Skeletal muscle tissue (tissue), 3 donors: ENCODE measurements at regions not wholly inside any gene's neighbourhood (a gene's known extent, or its start where the extent isn't known, plus 50 kb on each side); places are given as distances from the start of the nearest gene placed in this dataset.

Experiments used
- H3K27ac ChIP-seq: one replicate; pipeline ENCODE4 v1.7.0; 2013; ENCODE audit warnings: mild to moderate bottlenecking, low read depth, low read length, inconsistent platforms
- H3K27me3 ChIP-seq, 3 donors: one replicate each; pipeline ENCODE4 v1.7.0; 2013; ENCODE audit warnings: low read length in 3 of 3; ENCODE audit not compliant: control insufficient read depth in 3 of 3, insufficient read depth in 3 of 3
- H3K36me3 ChIP-seq, 3 donors: one replicate each; pipeline ENCODE4 v1.7.0; 2013; ENCODE audit warnings: low read length in 3 of 3; ENCODE audit not compliant: control insufficient read depth in 3 of 3, insufficient read depth in 3 of 3
- H3K4me1 ChIP-seq, 3 donors: one replicate each; pipeline ENCODE4 v1.7.0; 2013; ENCODE audit warnings: low read length in 3 of 3, mild to moderate bottlenecking in 3 of 3; ENCODE audit not compliant: control insufficient read depth in 3 of 3, insufficient read depth in 3 of 3
- H3K4me3 ChIP-seq, 3 donors: one replicate each; pipeline ENCODE4 v1.7.0; 2013; ENCODE audit warnings: low read length in 3 of 3
- H3K9ac ChIP-seq, 3 donors: one replicate each; pipeline ENCODE4 v1.7.0; 2013; ENCODE audit warnings: low read length in 3 of 3, mild to moderate bottlenecking in 3 of 3, moderate library complexity in 2 of 3, low read depth in 1 of 3
- H3K9me3 ChIP-seq, 3 donors: one replicate each; pipeline ENCODE4 v1.7.0; 2013; ENCODE audit warnings: low read length in 3 of 3; ENCODE audit not compliant: control insufficient read depth in 3 of 3
- donor health status: Osteomylitis.

GRCh38 chrX:20796450-20796849, 529.7 kb upstream of the RPS6KA3 start:
- Histone ChIP-seq H3K27ac (no peak overlapping the region), H3K27me3 (no peaks in the 10 kb centered on the region), H3K4me1 (no peaks in the 10 kb centered on the region), H3K4me3 (no peak overlapping the region), H3K36me3 (no peaks in the 10 kb centered on the region), H3K9me3 (no peaks in the 10 kb centered on the region), H3K9ac (no peak overlapping the region)

- no peak overlapping the region for H3K9ac ChIP-seq
- H3K9me3 ChIP-seq, result no peaks in the 10 kb centered on the region
These were observed 522.4 kb upstream of the RPS6KA3 start for GRCh38 chrX:20789103-20789502.

GRCh38 chrX:20767346-20767745, 500.6 kb upstream of the RPS6KA3 start:
- no peak overlapping the region for H3K27ac ChIP-seq
- no peaks in the 10 kb centered on the region for H3K4me1 ChIP-seq
- H3K36me3 ChIP-seq, result no peaks in the 10 kb centered on the region
- H3K27me3 ChIP-seq, result no peaks in the 10 kb centered on the region
- no peaks in the 10 kb centered on the region for H3K9me3 ChIP-seq
- no peak overlapping the region for H3K4me3 ChIP-seq
- no peak overlapping the region for H3K9ac ChIP-seq

More at GRCh38 chrX:20789103-20789502, 522.4 kb upstream of the RPS6KA3 start:
- Histone ChIP-seq H3K4me1 (no peaks in the 10 kb centered on the region), H3K4me3 (no peak overlapping the region), H3K27me3 (no peaks in the 10 kb centered on the region), H3K36me3 (no peaks in the 10 kb centered on the region), H3K27ac (no peak overlapping the region)

GRCh38 chrX:20756585-20756984, 489.9 kb upstream of the RPS6KA3 start:
- Histone ChIP-seq H3K36me3 (no peaks in the 10 kb centered on the region), H3K4me1 (no peaks in the 10 kb centered on the region), H3K27me3 (no peaks in the 10 kb centered on the region), H3K9me3 (no peaks in the 10 kb centered on the region), H3K4me3 (no peak overlapping the region), H3K9ac (no peak overlapping the region), H3K27ac (no peak overlapping the region)

- H3K4me1 ChIP-seq, result no peaks in the 10 kb centered on the region
- H3K4me3 ChIP-seq, result no peak overlapping the region
- no peaks in the 10 kb centered on the region for H3K9me3 ChIP-seq
- no peak overlapping the region for H3K9ac ChIP-seq
- H3K27me3 ChIP-seq, result no peaks in the 10 kb centered on the region
- H3K36me3 ChIP-seq, result no peaks in the 10 kb centered on the region
- no peak overlapping the region for H3K27ac ChIP-seq
These were observed 486.4 kb upstream of the RPS6KA3 start for GRCh38 chrX:20753076-20753475.

- Histone ChIP-seq H3K9me3 (no peaks in the 10 kb centered on the region), H3K36me3 (no peaks in the 10 kb centered on the region), H3K4me3 (no peak overlapping the region)
These were observed 480.0 kb upstream of the RPS6KA3 start for GRCh38 chrX:20746690-20747089.

GRCh38 chrX:20743046-20743445, 476.3 kb upstream of the RPS6KA3 start:
- Histone ChIP-seq H3K9me3 (no peaks in the 10 kb centered on the region), H3K27me3 (no peaks in the 10 kb centered on the region), H3K4me1 (no peaks in the 10 kb centered on the region), H3K9ac (no peak overlapping the region), H3K36me3 (no peaks in the 10 kb centered on the region), H3K27ac (no peak overlapping the region), H3K4me3 (no peak overlapping the region)

More at GRCh38 chrX:20746690-20747089, 480.0 kb upstream of the RPS6KA3 start:
- H3K9ac ChIP-seq, result no peak overlapping the region
- H3K27ac ChIP-seq, result no peak overlapping the region
- H3K4me1 ChIP-seq, result no peaks in the 10 kb centered on the region
- no peaks in the 10 kb centered on the region for H3K27me3 ChIP-seq

GRCh38 chrX:20742106-20742505, 475.4 kb upstream of the RPS6KA3 start:
- H3K4me1 ChIP-seq, result no peaks in the 10 kb centered on the region
- H3K36me3 ChIP-seq, result no peaks in the 10 kb centered on the region
- H3K27ac ChIP-seq, result no peak overlapping the region
- H3K9me3 ChIP-seq, result no peaks in the 10 kb centered on the region
- H3K4me3 ChIP-seq, result no peak overlapping the region
- H3K9ac ChIP-seq, result no peak overlapping the region
- no peaks in the 10 kb centered on the region for H3K27me3 ChIP-seq

GRCh38 chrX:20740443-20740842, 473.7 kb upstream of the RPS6KA3 start:
- no peaks in the 10 kb centered on the region for H3K9me3 ChIP-seq
- no peak overlapping the region for H3K27ac ChIP-seq
- H3K36me3 ChIP-seq, result no peaks in the 10 kb centered on the region
- H3K4me1 ChIP-seq, result no peaks in the 10 kb centered on the region
- no peak overlapping the region for H3K4me3 ChIP-seq
- H3K27me3 ChIP-seq, result no peaks in the 10 kb centered on the region
- no peak overlapping the region for H3K9ac ChIP-seq

- Histone ChIP-seq H3K4me3 (no peak overlapping the region), H3K27ac (no peak overlapping the region), H3K27me3 (no peaks in the 10 kb centered on the region), H3K36me3 (no peaks in the 10 kb centered on the region), H3K9me3 (no peaks in the 10 kb centered on the region), H3K4me1 (no peaks in the 10 kb centered on the region), H3K9ac (no peak overlapping the region)
These were observed 472.5 kb upstream of the RPS6KA3 start for GRCh38 chrX:20739038-20739745.
